Stimulated activated CD4-positive, alpha-beta T cell treated with anti-CD3 and anti-CD28 coated beads, Interleukin-4, amount 100 ng/mL, for 4 hours (primary cell): ENCODE measurements at regions not wholly inside any gene's neighbourhood (a gene's known extent, or its start where the extent isn't known, plus 50 kb on each side); places are given as distances from the start of the nearest gene placed in this dataset.

ENCODE experiments used
- DNase-seq, 2 experiments: peaks; one replicate each; pipeline ENCODE4 v3.0.0-alpha.2; 2020

DNA sequence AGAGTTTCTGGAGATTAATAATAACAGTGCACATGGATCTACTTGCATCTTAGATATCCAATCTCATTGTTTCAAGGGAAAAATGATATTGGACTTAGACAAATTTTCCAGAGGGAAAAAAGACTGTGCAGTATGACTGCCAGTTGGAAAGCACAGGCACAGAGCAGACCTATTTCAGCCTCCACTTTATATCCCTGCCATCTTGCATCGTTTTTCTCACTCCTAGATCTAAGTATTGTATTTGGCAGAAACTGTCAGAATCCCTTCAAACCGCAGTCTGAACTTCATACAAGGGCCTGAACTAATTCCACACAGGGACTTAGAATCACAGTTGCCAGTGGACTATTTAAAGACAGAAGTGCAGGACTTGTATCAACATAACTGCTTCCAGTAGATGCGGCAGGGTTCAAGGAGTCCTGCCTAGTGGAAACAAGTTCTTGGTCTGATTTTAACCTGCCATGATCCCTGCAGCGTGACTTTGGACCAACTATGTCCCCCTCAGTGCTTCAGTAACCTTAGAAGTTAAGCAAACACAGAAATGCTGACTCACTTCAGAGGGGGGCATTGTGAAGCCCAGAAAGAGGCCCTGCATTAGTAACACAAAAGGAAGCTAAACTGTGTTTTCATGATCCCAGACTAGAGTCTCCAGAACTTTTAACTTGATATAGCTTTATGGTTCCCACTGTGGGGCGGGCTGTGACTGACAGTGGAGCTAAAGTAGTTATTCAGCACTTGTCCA, 95.7 kb upstream of the PALS2 start:
- no peak for DNase-seq

DNA sequence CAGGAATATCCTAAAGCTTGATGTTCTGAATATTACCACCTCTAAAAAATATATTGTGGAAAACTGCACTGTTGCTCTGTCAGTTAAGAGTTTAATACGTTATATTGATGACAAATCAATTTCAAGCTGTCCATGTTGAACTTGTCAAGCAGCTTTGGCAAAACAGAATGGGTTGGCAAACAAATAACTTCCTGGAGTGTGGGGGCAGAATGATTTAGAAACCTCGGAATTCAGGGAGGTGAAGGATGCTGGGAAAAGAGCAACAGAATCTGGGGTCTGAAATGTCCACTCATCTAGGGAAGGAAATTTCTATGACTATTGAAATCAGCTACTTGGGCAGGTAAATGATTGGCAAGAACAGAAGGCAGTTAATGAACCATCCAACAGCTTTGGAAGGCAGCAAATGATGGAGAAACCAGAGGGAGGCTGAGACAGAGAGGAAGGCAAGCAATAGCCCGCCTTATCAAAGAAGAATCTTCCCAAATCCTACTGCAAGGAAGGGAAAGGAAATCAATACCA, 95.1 kb upstream of the PALS2 start:
- no peak for DNase-seq

DNA sequence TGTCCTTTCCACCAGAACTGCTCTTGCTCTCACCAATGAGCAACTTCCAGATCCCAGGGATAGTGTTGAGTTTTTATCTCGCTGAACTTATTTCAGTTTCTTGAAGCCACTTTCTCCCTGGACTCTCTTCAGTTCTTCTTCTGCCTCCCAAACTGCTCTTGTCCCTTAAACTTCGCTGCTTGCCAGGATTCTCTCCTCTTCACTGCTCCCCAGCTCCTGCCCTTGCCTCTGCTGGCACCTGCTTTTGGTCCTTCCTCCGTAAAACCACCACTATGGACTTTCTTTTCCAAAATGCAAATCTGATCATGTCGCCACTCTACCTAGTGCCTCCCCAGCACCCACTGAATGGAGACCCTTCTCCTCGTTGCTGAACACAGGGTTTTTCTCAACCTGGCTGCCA, 92.8 kb upstream of the PALS2 start:
- DNase-seq = no peak

DNA sequence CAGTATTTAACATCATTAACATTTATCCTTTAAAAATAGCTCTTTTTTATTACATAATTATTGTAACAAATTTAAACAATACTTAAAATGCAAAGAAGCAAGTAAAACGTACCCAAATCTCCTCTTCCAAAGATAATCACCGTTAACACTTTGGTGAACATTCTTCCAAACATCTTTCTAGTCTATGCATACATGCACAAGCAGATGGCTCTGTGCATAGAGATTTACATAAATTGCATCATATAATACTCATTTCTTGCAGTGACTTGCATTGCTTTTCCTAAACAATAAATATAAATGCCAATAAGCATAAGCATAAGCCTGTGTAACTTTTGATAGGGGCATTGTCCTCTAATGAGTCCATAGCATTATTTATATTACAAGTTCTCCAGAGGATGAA, 89.4 kb upstream of the PALS2 start:
- no peak for DNase-seq

DNA sequence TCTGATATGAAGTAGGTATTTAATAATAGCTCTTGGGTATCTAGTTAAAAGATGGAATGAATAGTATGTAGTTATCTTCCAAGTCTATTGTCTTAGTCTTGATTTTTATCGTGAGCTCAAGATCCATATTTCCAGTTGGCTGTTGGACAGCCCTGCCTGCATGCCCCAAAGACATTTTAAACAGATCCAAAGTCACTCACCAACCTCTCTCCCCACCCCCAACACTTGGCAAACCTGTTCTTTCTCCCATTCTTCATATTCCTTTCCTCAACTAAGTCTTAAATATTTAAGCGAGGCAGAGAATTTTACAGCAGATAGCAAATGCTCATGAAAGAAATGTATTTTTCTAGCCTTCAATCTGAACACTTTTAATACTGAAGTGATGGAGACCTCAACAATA, 80.7 kb upstream of the PALS2 start:
- no peak for DNase-seq

DNA sequence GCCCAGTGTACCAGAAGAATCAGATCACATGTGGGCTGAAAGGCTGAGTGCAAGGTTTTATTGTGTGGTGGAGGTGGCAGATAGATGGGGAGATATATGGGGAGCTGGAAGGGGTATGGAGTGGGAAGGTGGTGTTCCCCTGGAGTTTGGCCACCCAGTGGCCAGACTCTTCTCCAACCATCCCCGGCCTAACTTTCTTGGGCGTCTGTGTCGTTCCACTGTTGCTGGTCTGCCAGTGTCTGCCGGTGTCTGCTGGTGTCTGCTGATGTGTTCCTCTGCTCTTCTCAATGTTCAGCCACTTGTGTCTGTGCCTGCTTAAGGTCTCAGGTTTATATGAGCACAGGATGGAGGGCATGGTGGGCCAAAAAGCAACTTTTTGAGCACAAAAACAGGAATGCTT, 78.4 kb upstream of the PALS2 start:
- DNase-seq = no peak

DNA sequence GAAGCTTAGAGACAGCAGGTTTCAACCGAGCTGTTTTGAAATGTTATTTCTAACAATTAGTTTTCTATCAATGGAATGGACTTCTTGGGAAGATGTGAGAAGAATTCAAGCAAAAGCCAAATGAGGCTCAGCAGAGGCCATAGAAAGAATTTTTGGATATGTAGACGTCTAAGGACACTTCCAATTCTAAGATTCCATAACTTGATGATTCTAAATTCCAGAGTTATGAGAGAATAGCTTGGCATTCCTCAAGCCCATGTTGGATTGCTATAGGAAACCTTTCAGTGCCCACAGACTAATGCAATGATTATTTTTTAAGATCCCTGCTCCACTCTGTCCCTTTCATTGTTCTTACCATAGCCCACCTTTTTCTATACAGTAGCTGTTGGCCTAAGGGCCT, 77.2 kb upstream of the PALS2 start:
- DNase-seq = no peak

DNA sequence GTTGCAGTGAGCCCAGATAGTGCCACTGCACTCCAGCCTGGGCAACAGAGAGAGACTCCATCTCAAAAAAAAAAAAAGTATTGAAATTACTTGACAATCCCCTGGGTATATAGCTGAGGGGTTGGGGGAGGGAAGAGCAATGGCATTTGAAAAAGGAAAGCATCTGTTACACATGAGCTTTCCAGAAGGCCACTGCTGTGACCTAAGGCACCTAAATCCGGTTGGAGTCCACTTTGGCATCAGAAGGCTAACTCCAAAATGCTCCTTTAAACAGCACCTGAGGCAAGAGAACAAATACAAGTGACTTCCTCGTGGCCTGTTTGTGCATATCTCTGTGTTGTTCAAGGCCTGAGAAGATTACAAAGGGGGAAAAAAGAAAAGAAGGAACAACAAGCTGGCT, 74.8 kb upstream of the PALS2 start:
- DNase-seq = no peak

DNA sequence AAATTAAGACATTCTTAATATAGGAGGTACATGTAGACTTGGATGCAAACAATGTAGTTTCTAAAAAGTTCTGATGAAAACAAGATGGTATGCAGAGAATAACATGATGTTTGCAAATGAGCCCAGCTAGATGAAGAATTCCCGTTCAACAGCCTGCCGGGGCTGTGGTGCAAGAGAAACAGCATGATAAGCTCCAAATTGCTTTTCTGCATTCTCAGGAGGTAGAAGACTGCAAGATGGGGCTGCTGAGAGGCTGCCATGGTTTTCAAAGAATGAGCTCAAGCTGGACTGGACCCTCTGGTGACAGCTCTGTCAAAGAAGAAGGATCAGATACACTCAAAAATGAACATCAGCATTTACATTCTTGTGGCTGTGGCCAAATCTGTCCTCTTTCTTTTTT, 73.4 kb upstream of the PALS2 start:
- no peak for DNase-seq

DNA sequence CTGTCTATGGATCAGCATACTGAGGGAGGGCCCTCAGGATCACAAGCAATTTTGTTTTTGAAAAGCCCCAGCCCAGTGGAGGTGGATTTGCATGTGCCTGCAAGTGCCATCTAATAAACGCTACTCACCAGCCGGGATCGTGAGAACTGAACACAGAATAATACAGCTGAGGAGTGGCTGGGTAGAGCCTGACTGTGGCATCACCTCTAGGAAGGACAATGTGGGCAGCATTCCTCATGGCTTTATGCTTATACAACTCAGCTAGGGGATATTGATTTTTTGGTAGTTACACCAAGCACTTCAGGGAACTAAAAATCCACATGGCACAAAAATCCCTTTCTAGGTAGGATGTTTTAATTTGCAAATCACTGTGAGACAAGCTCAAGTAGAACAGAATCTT, 72.7 kb upstream of the PALS2 start:
- DNase-seq = no peak

DNA sequence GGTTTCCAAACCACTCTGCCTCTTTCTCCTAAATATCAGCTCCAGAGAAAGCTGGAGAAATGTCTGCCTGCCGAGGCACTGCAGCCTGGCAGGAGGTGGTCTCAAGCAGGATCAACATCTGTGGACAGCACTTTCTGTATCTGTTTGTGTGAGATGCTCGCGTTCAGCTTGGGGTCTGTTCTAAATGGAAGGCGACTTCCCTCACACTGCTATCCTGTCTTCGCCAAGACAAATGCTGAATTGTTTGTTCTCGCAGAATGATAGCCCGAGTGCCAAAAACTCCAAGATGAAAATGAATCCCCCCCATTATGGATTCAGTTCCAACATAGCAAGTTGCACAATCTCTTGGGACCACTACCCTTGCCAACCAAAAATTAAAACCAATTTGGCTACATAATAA, 72.2 kb upstream of the PALS2 start:
- no peak for DNase-seq

DNA sequence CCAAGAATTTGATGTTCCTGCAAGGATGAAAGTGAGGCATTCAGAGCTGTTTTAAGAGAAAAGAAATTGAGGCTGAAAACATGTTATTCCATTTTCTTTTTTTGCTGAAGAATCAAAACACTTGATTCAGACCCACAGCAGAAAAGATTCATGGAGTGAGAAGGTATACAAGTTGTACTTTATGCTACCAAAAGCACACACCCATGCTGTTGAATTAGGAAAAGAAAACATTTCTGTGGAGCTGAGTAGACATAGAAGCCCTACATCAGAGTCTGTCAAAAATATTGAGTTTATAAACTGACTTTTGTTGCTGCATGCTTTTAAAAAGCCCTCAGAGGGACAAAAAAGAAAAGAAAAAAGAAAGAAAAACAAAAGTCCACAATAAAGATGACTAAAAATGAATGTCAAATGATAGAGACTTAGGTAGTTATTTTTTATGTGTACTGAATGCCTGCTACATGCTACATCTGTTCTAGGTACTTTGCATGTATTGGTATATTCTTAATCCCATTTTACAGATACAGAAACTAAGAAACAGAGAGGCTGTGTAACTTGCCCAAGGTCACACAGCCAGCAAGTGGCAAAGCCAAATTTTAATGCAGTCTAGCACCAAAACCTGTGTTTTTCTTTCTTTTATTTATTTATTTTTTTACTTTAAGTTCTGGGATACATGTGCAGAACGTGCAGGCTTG, 71.7 kb upstream of the PALS2 start:
- no peak for DNase-seq

DNA sequence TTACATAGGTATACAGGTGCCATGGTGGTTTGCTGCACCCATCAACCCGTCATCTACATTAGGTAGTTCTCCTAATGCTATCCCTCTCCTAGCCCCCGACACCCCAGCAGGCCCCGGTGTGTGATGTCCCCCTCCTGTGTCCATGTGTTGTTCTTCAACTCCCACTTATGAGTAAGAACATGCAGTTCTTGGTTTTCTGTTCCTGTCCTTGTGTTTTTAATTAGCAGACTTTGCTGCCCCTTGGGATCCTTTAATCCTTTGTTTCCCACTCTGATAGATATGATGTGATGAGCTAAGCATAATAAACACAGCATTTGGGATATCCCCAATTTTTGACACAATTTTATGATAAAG, 71.1 kb upstream of the PALS2 start:
- no peak for DNase-seq

DNA sequence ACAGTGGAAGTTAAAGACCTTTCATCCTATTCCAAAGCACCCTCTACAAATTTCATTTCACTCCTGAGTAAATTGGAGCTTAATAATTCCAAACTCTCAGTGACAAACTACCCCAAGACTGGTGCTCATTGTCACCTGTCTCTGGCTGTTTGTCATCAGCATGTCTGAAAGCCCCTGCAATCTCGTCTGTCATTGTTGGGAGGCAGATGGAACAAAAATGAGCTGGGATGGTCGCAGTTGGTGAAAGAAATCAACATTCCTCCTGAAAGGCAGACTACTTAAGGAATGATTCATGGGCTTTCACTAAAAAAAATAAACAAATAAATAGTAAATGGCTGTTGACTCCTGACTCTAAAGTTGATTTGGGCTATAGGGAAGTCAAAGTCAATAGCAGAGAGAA, 69.7 kb upstream of the PALS2 start:
- DNase-seq = no peak

DNA sequence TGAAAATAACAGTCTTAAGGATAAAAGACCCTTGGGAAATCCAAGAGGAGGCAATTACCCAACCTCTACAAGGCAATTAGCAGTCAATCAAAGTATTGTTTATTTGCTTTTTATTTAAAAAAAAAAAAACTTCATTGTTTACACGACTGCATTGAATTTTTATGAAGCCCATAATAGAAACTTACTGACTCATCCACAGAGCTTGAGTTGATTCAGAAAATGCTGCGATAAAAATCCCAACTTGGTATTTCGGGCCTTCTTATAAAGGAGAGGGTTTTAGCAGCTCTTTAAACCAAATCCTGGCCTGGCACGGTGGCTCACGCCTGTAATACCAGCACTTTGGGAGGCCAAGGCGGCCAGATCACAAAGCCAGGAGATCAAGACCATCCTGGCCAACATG, 69.2 kb upstream of the PALS2 start:
- no peak for DNase-seq

DNA sequence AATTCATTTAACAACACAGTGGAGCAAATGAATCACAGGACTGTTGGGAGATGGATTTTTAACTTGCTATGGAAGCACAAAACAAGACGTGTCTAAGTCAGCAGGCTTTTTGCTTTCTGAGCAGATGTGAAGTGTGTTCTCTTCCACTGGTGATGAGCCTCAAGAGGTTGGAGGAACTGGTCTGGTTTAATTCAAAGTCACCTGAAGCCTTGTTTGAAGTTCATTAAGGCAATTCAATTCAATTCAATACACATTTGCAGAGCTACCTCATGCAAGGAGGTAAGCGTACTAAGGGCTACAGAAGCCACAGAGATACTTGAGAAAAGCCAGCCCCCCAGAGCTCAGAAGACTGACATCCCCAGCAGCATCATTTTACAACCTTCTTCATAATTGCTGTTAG, 68.4 kb upstream of the PALS2 start:
- no peak for DNase-seq

DNA sequence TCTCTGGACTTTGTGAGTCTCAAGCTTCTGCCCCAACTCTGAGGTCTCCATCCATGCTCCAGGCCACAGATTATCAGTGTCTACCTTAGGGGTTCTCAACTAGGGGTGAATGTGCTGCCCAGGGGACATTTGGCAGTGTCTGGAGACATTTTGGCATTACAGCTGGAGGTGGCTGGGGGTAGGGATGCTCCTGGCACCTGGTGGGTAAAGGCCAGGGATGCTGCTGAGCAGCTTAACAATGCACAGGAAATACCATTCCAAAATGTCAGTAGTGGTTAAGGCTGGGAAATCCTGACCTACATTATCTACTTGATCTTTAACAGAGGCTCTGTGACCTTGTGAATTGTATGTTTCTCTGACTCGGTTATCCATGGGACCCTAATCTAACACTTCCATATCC, 67.3 kb upstream of the PALS2 start:
- DNase-seq = no peak

DNA sequence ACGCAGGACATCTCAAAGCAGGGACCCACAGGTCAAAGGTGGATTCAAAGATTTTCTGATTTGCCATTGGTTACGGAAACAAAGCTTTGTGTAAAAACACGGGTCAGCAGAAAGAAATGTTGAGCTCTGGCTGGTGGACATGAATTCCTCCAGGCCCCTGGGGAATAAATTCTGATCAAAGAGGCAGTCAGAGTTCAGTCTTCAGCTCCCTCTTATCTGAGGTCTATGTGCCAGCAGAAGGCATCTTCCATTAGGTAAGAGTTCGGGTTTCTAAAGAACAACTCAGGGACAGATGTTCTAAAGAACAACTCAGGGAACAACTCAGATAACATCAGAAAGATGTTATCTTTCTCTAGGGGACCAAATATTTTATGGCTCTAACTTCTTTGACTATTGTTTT, 64.9 kb upstream of the PALS2 start:
- DNase-seq = no peak

DNA sequence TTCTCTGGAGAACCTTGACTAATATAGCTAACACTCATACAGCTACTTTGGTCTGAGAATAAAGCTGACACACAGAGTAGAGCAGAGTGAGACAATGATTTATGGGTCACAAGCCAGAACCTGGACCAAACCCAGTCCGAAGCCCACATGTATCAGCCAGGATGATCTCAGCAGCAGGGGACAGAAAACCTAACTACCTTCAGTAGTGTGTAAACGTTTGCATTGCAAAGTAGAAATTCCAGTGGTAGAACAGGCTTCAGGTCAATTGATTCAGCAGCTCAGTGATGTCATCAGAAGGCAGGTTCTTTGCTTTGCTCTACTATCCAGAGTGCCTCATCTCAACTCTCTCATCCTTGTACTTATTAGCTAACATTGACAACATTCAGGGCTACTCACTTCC, 62.5 kb upstream of the PALS2 start:
- no peak for DNase-seq

DNA sequence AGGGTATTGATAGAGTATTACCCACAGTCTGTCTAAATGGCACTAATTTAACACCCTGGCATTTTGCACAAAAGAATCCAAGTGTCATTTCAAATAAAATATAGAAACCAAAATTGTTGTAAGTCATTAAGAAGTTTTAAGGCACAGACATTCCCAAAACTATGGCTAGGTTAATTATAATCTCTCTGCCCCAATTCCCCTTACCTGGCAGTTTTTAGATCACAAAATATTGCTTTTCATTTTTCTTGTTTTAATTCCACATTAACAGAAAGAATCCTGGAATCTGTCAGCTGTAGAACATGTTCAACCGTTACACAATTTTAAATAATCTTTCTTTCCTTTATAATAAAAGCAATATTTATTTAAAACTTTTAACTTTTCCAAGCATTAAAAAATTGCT, 56.1 kb upstream of the PALS2 start:
- DNase-seq = no peak

DNA sequence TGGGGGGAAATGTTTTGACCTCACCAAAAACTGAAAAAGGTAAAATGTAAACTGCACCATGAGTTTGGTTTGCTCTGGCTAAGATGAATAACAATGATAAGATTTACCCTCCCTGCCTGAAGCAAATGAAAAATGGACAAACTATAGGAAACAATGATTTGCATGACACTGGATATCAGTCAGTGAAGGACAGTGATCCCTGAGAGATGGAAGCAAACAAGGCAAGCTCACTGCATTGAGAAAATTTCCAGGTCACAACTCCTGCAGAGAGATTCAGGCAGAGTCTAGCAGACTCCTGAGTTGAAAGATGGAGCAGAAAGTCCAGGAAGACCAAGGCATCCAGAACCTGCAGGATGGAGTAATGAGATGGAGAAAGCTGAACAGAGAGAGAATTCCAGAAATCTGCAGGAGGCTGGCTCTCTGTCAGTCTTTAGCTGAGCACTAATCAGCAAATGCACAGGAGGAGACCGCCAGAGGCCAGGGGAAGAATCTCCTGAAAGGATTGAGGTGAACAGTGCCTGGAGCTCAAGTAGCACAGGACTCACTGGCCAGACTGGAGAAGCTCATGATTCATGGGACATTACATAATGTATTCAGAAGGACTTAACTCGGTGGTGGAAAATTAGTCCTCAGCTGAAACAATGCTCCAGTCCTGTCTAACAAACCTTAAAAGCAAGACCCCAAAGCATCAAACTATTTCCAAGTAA, 51.2 kb upstream of the PALS2 start:
- DNase-seq = no peak
